Naive thymus-derived CD4-positive, alpha-beta T cell (primary cell): ENCODE measurements at regions not wholly inside any gene's neighbourhood (a gene's known extent, or its start where the extent isn't known, plus 50 kb on each side); places are given as distances from the start of the nearest gene placed in this dataset.

Experiments used
- ATAC-seq: fragments of 150-1000 bp; cut with Tn5 transposase; 2 replicates; pipeline ENCODE4 v1.10.0; 2021; ENCODE audit warnings: mild to moderate bottlenecking, moderate library complexity
- CTCF ChIA-PET: fragments of 350-600 bp; sonication (Branson Sonifier 250); formaldehyde crosslinking; loops from one replicate; lab custom pipeline; 2021; ENCODE audit warnings: antibody characterized with exemption; lab: Charles Lee
- POLR2A ChIA-PET: fragments of 350-600 bp; sonication (Branson Sonifier 250); formaldehyde crosslinking; loops from one replicate; lab custom pipeline; 2021; ENCODE audit warnings: antibody characterized with exemption, inconsistent platforms; lab: Charles Lee
- DNase-seq, 9 donors: peaks; one replicate each; pipeline versions ENCODE4 v3.0.0 to v3.0.0-alpha.2; 2020 to 2022; ENCODE audit warnings: mixed read lengths in 1 of 9
- H3K27ac ChIP-seq: one replicate; pipeline ENCODE4 v1.7.0; 2013; ENCODE audit warnings: mild to moderate bottlenecking, low read depth, low read length, moderate library complexity
- H3K27me3 ChIP-seq, 2 donors: one replicate each; pipeline ENCODE4 v1.7.0; 2013; ENCODE audit warnings: low read length in 2 of 2, mild to moderate bottlenecking in 2 of 2, moderate library complexity in 2 of 2; ENCODE audit not compliant: control insufficient read depth in 2 of 2, insufficient read depth in 2 of 2
- H3K36me3 ChIP-seq, 3 experiments: 1 replicate in 2 of 3; 2 replicates in 1 of 3; pipeline ENCODE4 v1.7.0; 2013; ENCODE audit warnings: low read length in 3 of 3, mild to moderate bottlenecking in 3 of 3, moderate library complexity in 1 of 3; ENCODE audit not compliant: insufficient read depth in 3 of 3, control insufficient read depth in 2 of 3
- H3K4me1 ChIP-seq, 2 donors: one replicate each; pipeline ENCODE4 v1.7.0; 2013; ENCODE audit warnings: low read length in 2 of 2, mild to moderate bottlenecking in 2 of 2, moderate library complexity in 1 of 2; ENCODE audit not compliant: control insufficient read depth in 2 of 2, insufficient read depth in 2 of 2
- H3K4me3 ChIP-seq: 2 replicates; pipeline ENCODE4 v1.7.0; 2013; ENCODE audit warnings: mild to moderate bottlenecking, low read length
- H3K9me3 ChIP-seq, 3 experiments: 1 replicate in 2 of 3; 2 replicates in 1 of 3; pipeline ENCODE4 v1.7.0; 2013; ENCODE audit warnings: low read length in 3 of 3; ENCODE audit not compliant: control insufficient read depth in 2 of 3
- H3K27ac Mint-ChIP-seq, 9 donors: one replicate each; pipeline ENCODE4 v1.8.0; 2020 to 2022; ENCODE audit warnings: mixed read lengths in 9 of 9, mild to moderate bottlenecking in 8 of 9, moderate library complexity in 5 of 9, inconsistent platforms in 2 of 9
- H3K27me3 Mint-ChIP-seq, 5 donors: one replicate each; pipeline ENCODE4 v1.8.0; 2021 to 2022; ENCODE audit warnings: mixed read lengths in 5 of 5, mild to moderate bottlenecking in 1 of 5
- H3K36me3 Mint-ChIP-seq, 5 donors: one replicate each; pipeline ENCODE4 v1.8.0; 2020 to 2022; ENCODE audit warnings: mixed read lengths in 5 of 5, mild to moderate bottlenecking in 3 of 5, inconsistent platforms in 1 of 5
- H3K4me1 Mint-ChIP-seq, 7 donors: one replicate each; pipeline ENCODE4 v1.8.0; 2020 to 2022; ENCODE audit warnings: mixed read lengths in 7 of 7, mild to moderate bottlenecking in 3 of 7, inconsistent platforms in 1 of 7
- H3K4me3 Mint-ChIP-seq, 10 donors: one replicate each; pipeline ENCODE4 v1.8.0; 2020 to 2022; ENCODE audit warnings: mild to moderate bottlenecking in 10 of 10, mixed read lengths in 10 of 10, moderate library complexity in 6 of 10, inconsistent platforms in 2 of 10
- H3K9me3 Mint-ChIP-seq, 11 donors: one replicate each; pipeline ENCODE4 v1.8.0; 2020 to 2022; ENCODE audit warnings: mixed read lengths in 11 of 11, mild to moderate bottlenecking in 4 of 11, inconsistent platforms in 1 of 11, moderate library complexity in 1 of 11
- intact Hi-C, 2 donors: fragments of 100-400 bp; cut with micrococcal nuclease; formaldehyde crosslinking; loops; one replicate each; pipeline ENCODE4 v1.15.1; 2023

DNA sequence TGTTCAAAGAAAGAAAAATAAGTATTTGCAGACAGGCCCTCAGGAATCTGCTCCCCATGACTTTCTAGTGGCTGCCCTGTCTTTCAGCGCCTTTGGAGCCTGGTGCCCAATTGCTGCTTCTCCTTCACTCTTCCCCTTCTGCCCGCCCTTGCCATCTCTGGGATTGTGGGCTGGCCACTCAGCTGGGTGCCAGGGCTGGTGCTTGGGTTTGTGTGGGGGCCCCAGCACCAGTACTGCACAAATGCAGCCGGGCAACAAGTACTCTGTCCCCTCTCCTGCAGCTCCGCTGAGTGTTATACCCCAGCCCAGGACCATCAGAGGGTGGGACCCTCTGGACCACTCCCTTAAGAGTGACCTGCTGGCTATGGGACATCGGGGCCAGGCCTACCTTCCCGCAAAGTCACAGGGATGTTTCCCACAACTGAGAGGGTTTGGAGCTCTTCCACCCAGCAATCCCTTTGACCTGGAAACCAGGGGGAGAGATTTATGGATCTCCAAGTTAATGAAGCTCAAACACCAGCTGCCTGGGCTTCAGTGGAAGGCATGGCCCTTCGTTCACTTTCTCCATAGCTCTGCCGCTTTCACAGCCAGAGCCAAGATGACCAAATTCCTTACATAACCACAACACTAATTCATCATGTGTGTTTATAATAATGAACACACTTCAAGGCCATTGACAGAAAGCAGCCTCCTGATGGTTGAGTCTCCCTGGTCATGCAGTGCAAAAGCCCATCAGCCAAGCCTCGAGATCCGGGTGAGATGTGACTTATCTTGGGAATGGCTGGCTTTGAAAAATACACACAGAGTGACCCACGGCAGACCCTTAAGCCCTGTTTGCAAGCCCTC, 313.9 kb upstream of the ZNF32 start:
- ChIA-PET CTCF (no interaction called here), POLR2A (no interaction called here)
- Mint-ChIP-seq H3K36me3 (no peaks in the 10 kb centered on the region), H3K9me3 (no peaks in the 10 kb centered on the region), H3K27me3 (peaks cover 14 to 34% (median 23%) of the 10 kb centered on the region in 5 donors), H3K4me3 (no peak overlapping the region), H3K27ac (no peak overlapping the region), H3K4me1 (peaks cover 0 to 19% (median 6%) of the 10 kb centered on the region in 7 donors)
- Histone ChIP-seq H3K27me3 (peaks cover 0 to 5% of the 10 kb centered on the region in 2 donors), H3K36me3 (no peaks in the 10 kb centered on the region), H3K27ac (no peak overlapping the region), H3K4me1 (no peaks in the 10 kb centered on the region), H3K4me3 (no peak overlapping the region), H3K9me3 (no peaks in the 10 kb centered on the region)
- DNase-seq, result no peak
- intact Hi-C loops, result no loop called here
- ATAC-seq, result no peak

DNA sequence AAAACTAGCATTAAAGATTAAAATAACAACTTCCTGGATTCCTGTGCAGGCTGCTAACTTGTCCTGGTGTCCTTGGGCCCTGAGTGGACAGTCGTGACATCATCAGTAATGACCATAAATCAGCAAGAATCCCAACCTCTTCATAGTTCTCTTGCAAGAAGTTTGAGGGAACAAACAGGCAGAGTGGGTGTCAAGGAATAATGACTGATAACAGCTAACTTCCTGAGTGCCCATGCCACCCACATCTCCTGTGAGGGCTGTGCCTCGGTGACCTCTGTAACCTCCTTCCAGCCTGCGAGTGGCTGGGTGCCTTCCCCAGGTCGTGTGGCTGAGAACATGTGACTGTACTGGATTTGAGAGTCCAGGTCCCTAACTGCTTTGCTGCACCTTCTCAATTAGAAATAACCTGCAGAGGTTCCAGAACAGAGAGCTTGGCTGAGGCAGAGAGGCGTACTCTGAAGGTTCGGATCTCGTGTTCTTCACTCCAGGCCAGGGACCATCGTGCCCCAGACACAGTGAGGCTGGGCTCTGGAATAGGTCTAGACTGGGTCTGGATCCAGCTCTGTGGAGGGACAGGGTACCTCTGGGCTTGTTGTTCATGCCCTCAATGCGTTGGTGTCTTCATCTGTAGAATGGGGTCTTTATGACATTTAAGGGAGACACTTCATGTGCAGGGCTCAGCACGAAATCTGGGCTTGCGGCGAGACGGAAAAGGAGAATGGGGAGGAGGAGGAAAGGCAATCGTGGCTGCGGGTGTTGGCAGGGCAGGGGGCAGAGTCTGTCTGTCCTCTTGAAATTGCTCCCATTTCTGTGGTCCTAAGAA, 313.1 kb upstream of the ZNF32 start:
- Mint-ChIP-seq H3K4me1 (peaks cover 0 to 19% (median 6%) of the 10 kb centered on the region in 7 donors), H3K4me3 (no peak overlapping the region), H3K36me3 (no peaks in the 10 kb centered on the region), H3K27ac (no peak overlapping the region), H3K27me3 (peaks cover 9 to 31% (median 23%) of the 10 kb centered on the region in 5 donors), H3K9me3 (no peaks in the 10 kb centered on the region)
- no peaks in the 10 kb centered on the region for H3K36me3 ChIP-seq
- H3K27ac ChIP-seq, result no peak overlapping the region
- POLR2A ChIA-PET, result no interaction called here
- H3K9me3 ChIP-seq, result no peaks in the 10 kb centered on the region
- intact Hi-C loops, result no loop called here
- H3K4me3 ChIP-seq, result no peak overlapping the region
- DNase-seq, result no peak
- H3K27me3 ChIP-seq, result peaks cover 0 to 5% of the 10 kb centered on the region in 2 donors
- no peaks in the 10 kb centered on the region for H3K4me1 ChIP-seq
- CTCF ChIA-PET, result no interaction called here
- no peak for ATAC-seq

DNA sequence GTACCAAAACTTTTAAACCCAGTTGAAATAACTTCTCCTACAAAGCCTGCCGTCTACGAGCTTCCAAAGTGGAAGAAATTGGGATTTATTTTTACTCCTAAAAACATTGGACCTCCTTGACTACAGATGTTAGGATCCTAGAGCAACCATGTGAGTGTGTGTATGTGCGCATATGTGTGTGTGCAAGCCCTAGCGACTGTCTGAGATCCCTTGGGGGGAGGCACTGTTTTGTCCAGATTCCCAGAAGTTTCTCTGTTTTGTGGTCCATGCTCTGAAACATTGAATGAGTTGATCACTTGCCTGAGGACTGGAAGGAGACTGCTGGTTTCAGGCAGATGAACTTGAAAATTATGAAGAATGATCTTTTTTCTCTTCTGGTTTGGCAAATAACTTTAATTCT, 312.3 kb upstream of the ZNF32 start:
- Mint-ChIP-seq H3K36me3 (no peaks in the 10 kb centered on the region), H3K4me3 (no peak overlapping the region), H3K27ac (no peak overlapping the region), H3K9me3 (no peaks in the 10 kb centered on the region), H3K27me3 (peaks cover 12 to 36% (median 28%) of the 10 kb centered on the region in 5 donors), H3K4me1 (peaks cover 0 to 16% (median 6%) of the 10 kb centered on the region in 7 donors)
- Histone ChIP-seq H3K36me3 (no peaks in the 10 kb centered on the region), H3K27ac (no peak overlapping the region), H3K4me1 (no peaks in the 10 kb centered on the region), H3K9me3 (no peaks in the 10 kb centered on the region), H3K27me3 (peaks cover 0 to 5% of the 10 kb centered on the region in 2 donors), H3K4me3 (no peak overlapping the region)
- ChIA-PET POLR2A (no interaction called here), CTCF (no interaction called here)
- intact Hi-C loops, result no loop called here
- DNase-seq, result no peak
- ATAC-seq, result no peak

DNA sequence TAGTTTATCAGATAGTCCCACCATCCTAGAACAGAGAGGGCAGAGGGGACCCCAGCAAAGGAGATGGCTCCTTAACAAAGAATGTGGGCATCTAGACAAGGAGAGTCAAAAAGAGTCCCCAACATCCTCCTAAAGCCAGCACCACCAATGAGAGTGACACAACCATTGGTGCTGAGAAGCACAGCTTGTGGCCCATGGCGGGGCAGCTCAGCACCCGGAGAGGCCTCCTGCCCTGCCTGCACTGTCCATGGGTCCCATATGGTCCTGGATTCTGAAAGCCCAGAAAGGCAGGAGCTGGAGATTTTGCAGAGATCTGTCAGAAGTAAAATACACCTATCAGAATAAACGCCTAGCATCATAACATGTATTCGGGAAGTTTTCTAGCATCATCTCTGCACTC, 311.8 kb upstream of the ZNF32 start:
- no peaks in the 10 kb centered on the region for H3K9me3 ChIP-seq
- H3K4me3 ChIP-seq, result no peak overlapping the region
- H3K9me3 Mint-ChIP-seq, result no peaks in the 10 kb centered on the region
- H3K4me1 Mint-ChIP-seq, result peaks cover 0 to 12% (median 6%) of the 10 kb centered on the region in 7 donors
- H3K4me1 ChIP-seq, result no peaks in the 10 kb centered on the region
- ChIA-PET POLR2A (no interaction called here), CTCF (no interaction called here)
- DNase-seq (no peak), ATAC-seq (no peak)
- peaks cover 15 to 35% (median 33%) of the 10 kb centered on the region in 5 donors for H3K27me3 Mint-ChIP-seq
- H3K27me3 ChIP-seq, result peaks cover 0 to 5% of the 10 kb centered on the region in 2 donors
- H3K27ac Mint-ChIP-seq, result no peak overlapping the region
- no peak overlapping the region for H3K27ac ChIP-seq
- H3K36me3 Mint-ChIP-seq, result no peaks in the 10 kb centered on the region
- no peak overlapping the region for H3K4me3 Mint-ChIP-seq
- intact Hi-C loops, result no loop called here
- H3K36me3 ChIP-seq, result no peaks in the 10 kb centered on the region

DNA sequence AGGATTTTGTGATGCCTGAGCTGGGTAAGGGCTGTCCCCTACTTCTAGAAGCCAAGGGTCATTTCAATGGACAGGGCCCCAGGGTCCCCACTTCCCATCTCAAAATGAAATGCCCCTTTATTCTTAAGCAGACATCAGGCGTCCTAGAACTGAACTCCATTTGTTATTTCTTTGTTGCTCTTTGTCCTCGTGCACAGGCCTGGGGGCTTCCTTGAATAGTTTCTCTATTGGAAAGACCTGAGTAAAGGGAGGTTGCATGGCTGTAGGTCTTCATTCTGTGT, 311.4 kb upstream of the ZNF32 start:
- ATAC-seq, result no peak
- Mint-ChIP-seq H3K27ac (no peak overlapping the region), H3K36me3 (no peaks in the 10 kb centered on the region), H3K9me3 (no peaks in the 10 kb centered on the region), H3K4me1 (peaks cover 0 to 8% (median 2%) of the 10 kb centered on the region in 7 donors), H3K4me3 (no peak overlapping the region), H3K27me3 (peaks cover 14 to 35% (median 29%) of the 10 kb centered on the region in 5 donors)
- intact Hi-C loops, result no loop called here
- no peak for DNase-seq
- H3K4me1 ChIP-seq, result no peaks in the 10 kb centered on the region
- H3K36me3 ChIP-seq, result no peaks in the 10 kb centered on the region
- ChIA-PET CTCF (no interaction called here), POLR2A (no interaction called here)
- H3K4me3 ChIP-seq, result no peak overlapping the region
- H3K27ac ChIP-seq, result no peak overlapping the region
- no peaks in the 10 kb centered on the region for H3K9me3 ChIP-seq
- H3K27me3 ChIP-seq, result peaks cover 0 to 5% of the 10 kb centered on the region in 2 donors

DNA sequence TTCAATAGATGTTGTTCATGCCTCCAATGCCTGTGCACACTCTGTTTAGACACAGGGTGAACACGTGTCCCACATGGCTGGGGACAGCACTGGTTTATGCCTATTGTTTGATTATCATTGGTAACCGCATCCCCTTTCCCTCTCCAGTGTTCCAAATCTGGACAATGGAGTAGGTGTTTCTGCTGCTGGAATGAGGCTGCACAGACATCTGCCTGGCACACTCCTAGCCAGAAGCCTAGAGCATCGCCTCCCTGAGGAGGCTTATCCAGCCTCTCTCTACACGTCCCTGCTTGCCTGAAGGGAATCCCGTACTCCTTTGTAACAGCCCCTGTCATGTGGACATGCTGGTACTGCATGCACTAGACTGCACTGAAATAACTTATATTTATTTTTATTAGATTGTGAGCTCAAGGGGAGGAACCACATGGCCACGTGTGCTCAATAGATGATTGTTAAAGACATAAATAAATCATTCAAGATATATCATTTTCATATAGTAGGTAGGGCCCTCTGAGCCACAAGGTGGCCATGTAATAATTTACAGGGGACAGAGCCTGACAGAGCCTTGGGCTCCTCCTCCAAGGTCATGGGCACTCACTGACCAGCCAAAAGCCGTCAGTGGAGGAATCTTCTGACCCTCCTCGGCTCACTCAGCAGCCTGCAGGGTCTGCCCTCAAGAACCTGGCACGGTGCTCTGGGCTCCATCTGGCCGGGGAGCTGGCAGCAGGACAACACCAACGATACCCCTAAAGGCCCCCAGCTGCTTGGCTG, 310.9 kb upstream of the ZNF32 start:
- intact Hi-C loops, result no loop called here
- Histone ChIP-seq H3K36me3 (no peaks in the 10 kb centered on the region), H3K4me1 (no peaks in the 10 kb centered on the region), H3K27me3 (no peaks in the 10 kb centered on the region), H3K4me3 (no peak overlapping the region), H3K9me3 (no peaks in the 10 kb centered on the region), H3K27ac (no peak overlapping the region)
- Mint-ChIP-seq H3K4me3 (no peak overlapping the region), H3K4me1 (peaks cover 0 to 5% (median 2%) of the 10 kb centered on the region in 7 donors), H3K27ac (no peak overlapping the region), H3K9me3 (no peaks in the 10 kb centered on the region), H3K36me3 (no peaks in the 10 kb centered on the region), H3K27me3 (peaks cover 9 to 33% (median 23%) of the 10 kb centered on the region in 5 donors)
- ChIA-PET POLR2A (no interaction called here), CTCF (no interaction called here)
- DNase-seq (no peak), ATAC-seq (no peak)
